SHP77 (cell line): ENCODE measurements at regions not wholly inside any gene's neighbourhood (a gene's known extent, or its start where the extent isn't known, plus 50 kb on each side); places are given as distances from the start of the nearest gene placed in this dataset.

Experiments used
- DNase-seq, 2 experiments: peaks; one replicate each; lab custom pipeline; 2025; lab: John Stamatoyannopoulos, UW

DNA sequence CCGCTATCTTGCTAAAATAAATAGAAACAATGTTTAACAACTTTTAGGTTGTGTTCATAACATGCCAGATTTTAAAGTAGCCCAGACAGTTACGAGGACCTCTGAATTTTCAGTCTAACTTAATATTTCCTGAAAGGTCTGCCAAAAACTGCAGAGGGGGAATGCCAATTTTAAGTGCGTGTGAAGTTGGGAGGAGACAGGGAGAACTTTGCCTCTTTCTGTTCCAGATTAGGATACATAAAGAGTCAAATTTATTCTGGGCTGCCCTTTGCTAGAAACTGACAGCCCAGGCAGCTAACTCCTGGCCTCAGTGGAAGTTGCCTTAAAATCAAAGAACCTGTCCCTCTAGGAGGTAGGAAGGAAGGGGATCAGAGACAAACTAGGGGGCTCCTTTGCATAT is 52.3 kb upstream of the PIP4K2A start:
- DNase-seq: no peak

GRCh38 chr10:22765660-22766547 is 51.5 kb upstream of the PIP4K2A start:
- no peak for DNase-seq

DNA sequence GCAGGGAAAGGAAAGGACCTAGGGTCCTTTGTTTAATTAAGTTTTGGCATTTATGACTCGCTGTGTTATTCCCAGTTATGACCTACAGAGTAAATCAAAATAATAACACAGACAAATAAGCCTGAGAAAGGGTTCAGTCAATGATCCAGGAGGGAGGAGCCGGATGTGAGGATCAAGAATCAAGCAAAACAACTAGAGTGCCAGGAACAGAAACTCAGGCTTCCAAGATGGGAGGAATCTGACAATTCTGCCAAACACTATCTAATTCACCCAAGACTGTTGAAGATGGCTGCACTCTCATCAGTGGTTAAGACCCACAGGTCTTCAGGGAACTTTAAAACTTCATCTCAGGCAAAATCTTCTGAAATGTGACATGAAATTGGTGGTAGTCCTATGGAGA is 50.3 kb upstream of the PIP4K2A start:
- no peak for DNase-seq
